Spinal cord (tissue), 9 donors: ENCODE measurements at regions not wholly inside any gene's neighbourhood (a gene's known extent, or its start where the extent isn't known, plus 50 kb on each side); places are given as distances from the start of the nearest gene placed in this dataset.
A peak's percentile ranks its signal among the peaks of the same experiment; 100 is the strongest.

Experiments
- DNase-seq, 6 donors: peaks; one replicate each; pipeline versions ENCODE4 v3.0.0 to v3.0.0-alpha.2; 2013 to 2015; ENCODE audit warnings: low spot score in 6 of 6, low read depth in 4 of 6
- H3K27ac ChIP-seq: one replicate; pipeline ENCODE4 v1.5.1; 2013; ENCODE audit warnings: low read depth, low read length, control low read depth
- H3K27me3 ChIP-seq: one replicate; pipeline ENCODE4 v1.6.1; 2013; ENCODE audit warnings: low read length; ENCODE audit not compliant: control insufficient read depth, insufficient read depth
- H3K36me3 ChIP-seq: one replicate; pipeline ENCODE4 v1.6.1; 2013; ENCODE audit warnings: low read length; ENCODE audit not compliant: control insufficient read depth, insufficient read depth
- H3K4me1 ChIP-seq: one replicate; pipeline ENCODE4 v1.6.1; 2013; ENCODE audit warnings: low read length; ENCODE audit not compliant: control insufficient read depth, insufficient read depth
- H3K4me3 ChIP-seq: one replicate; pipeline ENCODE4 v1.5.1; 2013; ENCODE audit warnings: low read depth, low read length, control low read depth
- H3K9me3 ChIP-seq: one replicate; pipeline ENCODE4 v1.6.1; 2013; ENCODE audit warnings: low read length; ENCODE audit not compliant: control insufficient read depth, insufficient read depth
- WGBS: methylation state at CpG from one replicate; pipeline ENCODE4 v1.1.5; 2013; ENCODE audit warnings: missing lambda C conversion rate; ENCODE audit not compliant: insufficient coverage; 5-methylcytosine and 5-hydroxymethylcytosine counted together
- donor health status: healthy.

DNA sequence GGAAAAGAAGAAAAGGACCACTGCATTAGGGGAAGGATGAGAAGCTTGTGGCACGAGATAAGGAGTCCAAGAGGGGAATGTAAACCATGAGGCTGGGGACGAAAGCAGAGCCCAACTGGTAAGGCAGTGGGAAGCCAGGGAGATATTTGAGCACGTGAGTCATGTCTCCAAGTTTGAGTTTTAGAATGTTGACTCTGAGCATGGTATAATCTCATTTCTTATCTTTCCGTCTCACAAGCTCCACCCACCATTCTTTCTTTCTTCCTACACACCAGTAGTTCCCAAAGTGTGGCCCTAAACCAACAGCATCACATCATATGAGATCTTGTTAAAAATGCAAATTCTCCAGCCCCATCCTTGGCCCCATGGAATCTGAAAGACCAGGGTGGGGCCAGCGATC, 145.3 kb downstream of the PLPP3 start:
- Histone ChIP-seq H3K4me1 (peaks cover 36% of the 10 kb centered on the region), H3K4me3 (no peak overlapping the region), H3K9me3 (no peaks in the 10 kb centered on the region), H3K27ac (no peak overlapping the region), H3K27me3 (no peaks in the 10 kb centered on the region), H3K36me3 (no peaks in the 10 kb centered on the region)
- WGBS = 77% methylated on average over 3 of the region's 5 CpGs
- DNase-seq = no peak

DNA sequence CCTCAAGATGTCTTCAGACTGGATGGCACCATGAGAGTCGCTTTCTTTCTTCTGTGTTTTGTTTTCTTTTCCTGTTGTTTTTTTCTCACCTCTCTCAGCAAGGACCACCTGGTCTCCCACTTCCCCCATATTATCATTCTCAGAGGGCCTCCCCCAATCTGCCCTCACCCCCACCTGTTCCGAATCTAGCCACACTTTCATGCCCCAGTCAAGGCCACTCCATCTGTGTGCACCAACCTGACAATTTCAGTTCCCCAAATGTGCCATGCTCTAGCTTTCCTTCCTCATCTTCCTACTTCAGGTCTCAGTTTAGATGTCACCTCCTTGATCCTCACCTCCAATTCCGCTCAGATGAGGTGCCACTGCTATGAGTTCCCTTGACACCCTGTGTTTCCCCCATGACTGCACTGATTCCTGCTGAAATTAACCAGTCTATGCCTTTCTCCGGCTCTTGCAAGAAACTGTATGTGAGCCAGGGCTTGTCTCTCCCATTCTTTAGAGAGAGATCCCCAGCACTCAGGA, 146.2 kb downstream of the PLPP3 start:
- H3K27ac ChIP-seq = no peak overlapping the region
- H3K9me3 ChIP-seq = no peaks in the 10 kb centered on the region

DNA sequence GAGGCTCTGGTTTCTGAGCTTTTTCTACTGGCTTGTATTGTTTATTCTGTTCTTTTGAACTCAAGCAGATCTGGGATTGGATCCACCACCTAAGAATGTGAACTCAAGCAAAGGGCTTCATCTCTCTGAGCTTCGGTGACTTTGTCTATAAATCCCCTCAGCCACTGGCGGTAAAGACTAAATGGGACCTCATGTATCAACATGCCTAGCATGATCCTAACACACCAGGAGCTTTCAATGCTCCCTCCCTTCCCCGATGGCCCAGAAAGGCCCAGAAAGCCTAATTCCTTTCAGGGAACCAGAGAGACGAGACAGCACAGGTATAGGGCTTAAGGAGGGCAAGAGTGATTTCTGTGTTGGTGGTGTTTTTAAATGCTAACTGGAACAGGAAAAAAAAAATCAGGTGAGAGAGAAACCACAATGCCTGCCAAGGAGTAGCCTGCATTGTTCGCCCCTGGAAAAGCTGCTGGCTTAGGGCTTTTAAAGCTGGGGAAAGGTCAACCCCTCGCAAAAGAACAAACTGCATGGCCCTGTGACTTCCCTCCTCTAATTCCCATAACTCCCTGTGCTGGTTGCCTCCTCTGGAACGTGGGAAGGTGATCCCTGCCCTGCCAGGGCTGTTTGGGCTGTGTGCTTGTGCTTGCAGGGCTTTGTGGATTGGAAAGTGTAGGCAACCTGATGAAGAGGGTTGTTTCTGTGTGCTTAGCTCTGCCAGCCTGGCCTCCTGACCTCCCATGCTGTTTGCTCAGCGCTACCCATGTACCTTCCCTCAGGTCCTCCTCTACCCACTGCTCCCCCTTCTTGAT, 147.0 kb downstream of the PLPP3 start:
- DNase-seq = no peak
- no peaks in the 10 kb centered on the region for H3K27me3 ChIP-seq
- no peak overlapping the region for H3K27ac ChIP-seq
- H3K36me3 ChIP-seq = no peaks in the 10 kb centered on the region
- peaks cover 35% of the 10 kb centered on the region for H3K4me1 ChIP-seq
- no peaks in the 10 kb centered on the region for H3K9me3 ChIP-seq
- H3K4me3 ChIP-seq = no peak overlapping the region
- 83% methylated on average over 4 of the region's 8 CpGs for WGBS

More for the DNA sequence above, 146.2 kb downstream of the PLPP3 start:
- DNase-seq = no peak
- H3K36me3 ChIP-seq = no peaks in the 10 kb centered on the region
- peaks cover 36% of the 10 kb centered on the region for H3K4me1 ChIP-seq
- WGBS = 90% methylated on average over 4 of the region's 4 CpGs
- H3K4me3 ChIP-seq = no peak overlapping the region
- H3K27me3 ChIP-seq = no peaks in the 10 kb centered on the region

DNA sequence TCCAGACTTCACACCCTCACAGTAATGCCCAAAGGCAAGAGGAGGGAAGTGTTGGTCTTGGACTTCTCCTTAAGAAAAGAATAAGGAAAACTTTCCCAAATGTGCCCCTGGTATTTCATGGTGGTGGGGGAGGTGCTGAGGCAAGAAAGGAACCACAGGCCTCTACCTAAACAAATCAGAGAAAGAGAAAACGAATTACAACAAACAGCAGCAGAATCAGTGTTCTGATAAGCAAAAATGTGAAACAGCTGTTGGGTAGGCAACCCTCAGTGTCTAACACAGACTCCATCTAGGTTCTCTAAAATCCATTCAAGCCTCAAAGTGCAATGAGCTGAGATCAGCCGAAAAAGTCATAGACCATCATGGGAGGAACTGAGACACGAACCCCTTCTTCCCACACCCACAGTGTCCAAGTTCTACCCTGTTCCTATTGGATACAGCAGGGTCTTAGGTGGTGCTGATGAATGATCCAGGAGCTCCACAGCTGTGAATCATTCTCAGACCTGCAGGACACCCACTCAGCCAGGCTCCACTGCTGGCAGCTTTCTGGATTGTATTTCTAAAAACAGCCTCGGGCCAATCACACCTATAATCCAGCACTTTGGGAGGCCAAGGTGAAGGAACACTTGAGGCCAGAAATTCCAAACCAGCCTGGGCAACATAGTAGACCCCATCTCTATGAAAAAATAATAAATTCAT, 149.1 kb downstream of the PLPP3 start:
- Histone ChIP-seq H3K4me3 (no peak overlapping the region), H3K9me3 (no peaks in the 10 kb centered on the region), H3K4me1 (peaks cover 18% of the 10 kb centered on the region), H3K36me3 (no peaks in the 10 kb centered on the region), H3K27ac (no peak overlapping the region), H3K27me3 (no peaks in the 10 kb centered on the region)
- 90% methylated on average over 2 of the region's 4 CpGs for WGBS
- DNase-seq = no peak

DNA sequence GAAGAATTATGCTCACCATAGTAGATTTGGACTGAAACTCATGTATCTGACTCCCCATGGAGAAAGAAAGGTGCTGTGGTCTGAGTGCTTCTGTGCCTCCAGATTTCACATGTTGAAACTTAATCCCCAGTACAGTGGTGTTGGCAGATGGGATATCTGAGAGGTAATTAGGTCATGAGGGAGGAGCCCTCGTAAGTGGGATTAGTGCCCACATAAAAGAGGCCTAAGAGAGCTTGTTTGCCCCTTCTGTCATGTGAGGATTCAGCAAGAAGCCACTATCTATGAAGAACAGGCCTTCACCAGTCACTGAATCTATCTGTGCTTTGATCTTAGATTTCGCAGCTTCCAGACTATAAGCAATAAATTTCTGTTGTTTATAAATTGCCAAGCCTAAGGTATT, 150.1 kb downstream of the PLPP3 start:
- 88% methylated on average over 1 of the region's 2 CpGs for WGBS

GRCh38 chr1:56426587-56427381, 152.6 kb downstream of the PLPP3 start:
- Histone ChIP-seq H3K27ac (no peak overlapping the region), H3K4me3 (no peak overlapping the region), H3K36me3 (no peaks in the 10 kb centered on the region), H3K9me3 (no peaks in the 10 kb centered on the region), H3K4me1 (peaks cover 6% of the 10 kb centered on the region), H3K27me3 (no peaks in the 10 kb centered on the region)
- WGBS = 67% methylated on average over 1 of the region's 1 CpG
- no peak for DNase-seq

More for the DNA sequence above, 150.1 kb downstream of the PLPP3 start:
- DNase-seq = no peak
- no peaks in the 10 kb centered on the region for H3K9me3 ChIP-seq
- H3K36me3 ChIP-seq = no peaks in the 10 kb centered on the region
- H3K4me1 ChIP-seq = peaks cover 16% of the 10 kb centered on the region
- no peaks in the 10 kb centered on the region for H3K27me3 ChIP-seq
- H3K4me3 ChIP-seq = no peak overlapping the region
- no peak overlapping the region for H3K27ac ChIP-seq

DNA sequence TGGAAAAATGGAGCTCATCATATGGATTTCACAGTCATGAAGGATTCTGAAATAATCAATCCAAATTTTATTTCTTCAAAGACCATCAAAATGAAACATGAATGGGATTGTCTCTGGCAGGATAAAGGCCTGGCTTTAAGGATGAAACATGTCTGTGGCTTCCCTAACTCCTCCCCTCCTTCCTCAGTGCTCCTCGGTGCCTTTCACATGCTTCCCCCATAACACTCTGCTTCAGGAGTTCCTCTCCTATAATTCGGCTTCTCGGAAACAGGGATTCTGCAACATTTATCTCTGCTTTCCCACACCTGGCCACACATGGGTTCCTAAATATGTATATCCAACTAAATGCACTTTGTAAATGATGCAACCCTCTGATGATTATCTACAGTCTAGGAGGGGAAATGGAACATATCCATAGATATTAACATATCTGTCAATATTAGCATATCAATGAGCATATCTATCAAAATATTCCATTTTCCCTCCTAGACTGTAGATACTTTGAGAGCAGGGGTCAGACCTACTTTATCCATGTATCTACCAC, 153.8 kb downstream of the PLPP3 start:
- Histone ChIP-seq H3K9me3 (no peaks in the 10 kb centered on the region), H3K27me3 (no peaks in the 10 kb centered on the region), H3K27ac (no peak overlapping the region), H3K36me3 (no peaks in the 10 kb centered on the region), H3K4me3 (no peak overlapping the region), H3K4me1 (peaks cover 6% of the 10 kb centered on the region)
- WGBS = 79% methylated on average over 2 of the region's 3 CpGs
- no peak for DNase-seq

GRCh38 chr1:56424744-56425493, 154.4 kb downstream of the PLPP3 start:
- no peak overlapping the region for H3K4me3 ChIP-seq
- no peaks in the 10 kb centered on the region for H3K27me3 ChIP-seq
- H3K27ac ChIP-seq = no peak overlapping the region
- H3K4me1 ChIP-seq = peaks cover 6% of the 10 kb centered on the region
- no peaks in the 10 kb centered on the region for H3K9me3 ChIP-seq
- 56% methylated on average over 3 of the region's 6 CpGs for WGBS
- DNase-seq = peak in 4 of 6 donors; percentile 24 to 79 (median 51)
- H3K36me3 ChIP-seq = no peaks in the 10 kb centered on the region

DNA sequence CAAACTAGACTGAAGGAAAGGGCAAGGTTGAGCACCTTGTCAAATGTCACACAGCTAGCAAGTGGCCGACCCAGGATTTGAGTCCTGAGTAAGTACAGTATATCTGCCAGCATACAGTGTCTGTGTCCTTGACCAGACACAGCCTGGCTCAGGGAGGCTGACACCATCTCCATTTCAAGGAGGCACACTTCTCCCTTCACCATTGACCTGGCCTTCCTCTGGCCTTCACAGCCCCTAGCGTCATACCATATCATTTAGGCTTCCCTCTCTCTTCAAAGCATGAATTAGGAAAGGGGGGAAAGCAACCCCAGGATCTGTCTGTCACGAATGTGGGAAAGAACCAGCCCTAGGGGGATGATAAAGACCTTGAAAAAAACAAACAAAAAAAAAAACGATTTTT, 155.6 kb downstream of the PLPP3 start:
- H3K36me3 ChIP-seq = no peaks in the 10 kb centered on the region
- H3K4me3 ChIP-seq = no peak overlapping the region
- WGBS = 100% methylated on average over 1 of the region's 4 CpGs
- no peak overlapping the region for H3K27ac ChIP-seq
- DNase-seq = no peak
- no peaks in the 10 kb centered on the region for H3K27me3 ChIP-seq
- H3K9me3 ChIP-seq = no peaks in the 10 kb centered on the region
- H3K4me1 ChIP-seq = peaks cover 6% of the 10 kb centered on the region
